GM23338 (cell line): ENCODE measurements at regions not wholly inside any gene's neighbourhood (a gene's known extent, or its start where the extent isn't known, plus 50 kb on each side); places are given as distances from the start of the nearest gene placed in this dataset.

Source experiments
- ATAC-seq: fragments of 200-7000 bp; cut with Tn5 transposase; 3 replicates; pipeline ENCODE4 v1.9.1; 2020
- DNase-seq: peaks from one replicate; pipeline ENCODE4 v3.0.0-alpha.2; 2015; ENCODE audit warnings: low spot score
- H2AFZ ChIP-seq: fragments of 200-600 bp; sonication (generic); 2 replicates; pipeline ENCODE4 v1.8.0; 2016; ENCODE audit warnings: antibody characterized with exemption, mild to moderate bottlenecking, moderate library complexity
- H3F3A ChIP-seq: fragments of 200-600 bp; sonication (generic); replicated peaks from 2 replicates; pipeline ENCODE4 v1.8.0; 2017; ENCODE audit warnings: antibody characterized with exemption, mixed run types, low read depth
- H3K27ac ChIP-seq: fragments of 200-600 bp; sonication (generic); 2 replicates; pipeline ENCODE4 v1.6.1; 2016; ENCODE audit warnings: low read depth
- H3K27me3 ChIP-seq: fragments of 200-600 bp; sonication (generic); 2 replicates; pipeline ENCODE4 v1.8.0; 2016; ENCODE audit warnings: mild to moderate bottlenecking, mixed run types, moderate library complexity; ENCODE audit not compliant: insufficient read depth
- H3K36me3 ChIP-seq: fragments of 200-600 bp; sonication (generic); 2 replicates; pipeline ENCODE4 v1.8.0; 2016; ENCODE audit warnings: mild to moderate bottlenecking; ENCODE audit not compliant: insufficient read depth
- H3K4me1 ChIP-seq: fragments of 200-600 bp; sonication (generic); 2 replicates; pipeline ENCODE4 v1.8.0; 2016; ENCODE audit warnings: mild to moderate bottlenecking, moderate library complexity; ENCODE audit not compliant: insufficient read depth
- H3K4me2 ChIP-seq: fragments of 200-600 bp; sonication (generic); 2 replicates; pipeline ENCODE4 v1.7.1; 2017; ENCODE audit warnings: mixed run types
- H3K4me3 ChIP-seq: fragments of 200-600 bp; sonication (generic); 2 replicates; pipeline ENCODE4 v1.6.1; 2016; ENCODE audit warnings: mixed run types
- H3K79me2 ChIP-seq: fragments of 200-600 bp; sonication (generic); replicated peaks from 2 replicates; pipeline ENCODE4 v1.8.0; 2017; ENCODE audit warnings: mild to moderate bottlenecking; ENCODE audit not compliant: insufficient read depth
- H3K9me2 ChIP-seq: fragments of 200-600 bp; sonication (generic); 2 replicates; pipeline ENCODE4 v1.8.0; 2017; ENCODE audit not compliant: insufficient read depth
- H4K20me1 ChIP-seq: fragments of 200-600 bp; sonication (generic); replicated peaks from 2 replicates; pipeline ENCODE4 v1.8.0; 2017; ENCODE audit warnings: mild to moderate bottlenecking; ENCODE audit not compliant: insufficient read depth
- H3K27ac Mint-ChIP-seq: 2 replicates; pipeline ENCODE4 v1.8.0; 2020; ENCODE audit warnings: inconsistent platforms, mild to moderate bottlenecking, moderate library complexity, mixed read lengths
- H3K27me3 Mint-ChIP-seq: 3 replicates; pipeline ENCODE4 v1.8.0; 2022; ENCODE audit warnings: low read depth, mild to moderate bottlenecking, moderate library complexity, mixed read lengths, inconsistent platforms; ENCODE audit not compliant: insufficient read depth, poor library complexity
- H3K36me3 Mint-ChIP-seq: 3 replicates; pipeline ENCODE4 v1.8.0; 2021; ENCODE audit warnings: low read depth, mild to moderate bottlenecking, inconsistent platforms, moderate library complexity, mixed read lengths
- H3K4me1 Mint-ChIP-seq: 3 replicates; pipeline ENCODE4 v1.8.0; 2020; ENCODE audit warnings: mild to moderate bottlenecking, inconsistent platforms, mixed read lengths
- H3K4me3 Mint-ChIP-seq: 3 replicates; pipeline ENCODE4 v1.8.0; 2021; ENCODE audit warnings: moderate library complexity, mild to moderate bottlenecking, inconsistent platforms, mixed read lengths
- H3K9me3 Mint-ChIP-seq: 3 replicates; pipeline ENCODE4 v1.8.0; 2020; ENCODE audit warnings: moderate library complexity, mild to moderate bottlenecking, inconsistent platforms, mixed read lengths
- CREB1 ChIP-seq: fragments of 250-450 bp; sonication (Bioruptor Pico); IDR thresholded peaks from 2 replicates; pipeline ENCODE4 v1.5.0; 2020; ENCODE audit warnings: low read depth, mild to moderate bottlenecking, moderate library complexity
- CTCF ChIP-seq, 2 experiments: fragments of 200-600 bp in 1 of 2; sonication (generic) in 1 of 2; conservative IDR thresholded peaks; 2 replicates each; pipeline versions ENCODE4 v1.5.1 to v1.6.1; 2016 to 2017; ENCODE audit warnings: antibody characterized with exemption in 2 of 2, low read depth in 2 of 2, mild to moderate bottlenecking in 2 of 2, moderate library complexity in 1 of 2
- EZH2phosphoT487 ChIP-seq: fragments of 200-600 bp; sonication (generic); IDR thresholded peaks from one replicate; pipeline ENCODE4 v1.8.1; 2018; ENCODE audit warnings: antibody characterized with exemption; ENCODE audit not compliant: unreplicated experiment
- NANOG ChIP-seq: IDR thresholded peaks from 2 replicates; pipeline ENCODE4 v1.6.1; 2016; ENCODE audit warnings: antibody characterized with exemption, borderline replicate concordance
- POLR2AphosphoS5 ChIP-seq: IDR thresholded peaks from 2 replicates; pipeline ENCODE4 v1.6.1; 2016; ENCODE audit warnings: antibody characterized with exemption, low read depth
- ZNF462 ChIP-seq: fragments of 250-450 bp; sonication (Bioruptor Pico); IDR thresholded peaks from 2 replicates; pipeline ENCODE4 v1.5.0; 2020; ENCODE audit warnings: mild to moderate bottlenecking, moderate library complexity
- TF ChIP-seq, protein P1 (sequence below): IDR thresholded peaks from one replicate; pipeline ENCODE4 v1.6.1; 2018; ENCODE audit warnings: antibody characterized with exemption; ENCODE audit not compliant: unreplicated experiment

DNA sequence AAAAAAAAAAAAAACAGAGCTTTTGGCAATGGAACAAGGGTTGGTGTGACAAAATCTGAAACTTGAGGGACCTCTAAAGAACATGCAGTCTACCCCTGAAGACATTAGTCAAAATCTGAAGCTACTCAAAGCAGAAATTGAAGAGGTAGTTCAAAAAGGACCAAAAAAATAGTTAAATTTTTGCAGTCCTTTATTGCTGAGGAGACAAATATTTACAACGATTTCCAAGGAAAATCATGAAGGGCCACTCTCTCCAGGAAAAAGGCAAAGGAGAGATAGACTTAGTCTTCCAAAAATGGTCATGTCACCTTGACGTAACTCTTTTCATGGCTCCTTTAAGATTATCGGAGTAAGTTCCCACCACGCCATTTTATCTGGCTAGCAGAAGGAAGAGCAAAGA lies 452.0 kb downstream of the XIRP2 start (continued):
- TF ChIP-seq EZH2phosphoT487 (no peak), CREB1 (CRISPR knock-in tag) (no peak)
- TF ChIP-seq, protein P1, sequence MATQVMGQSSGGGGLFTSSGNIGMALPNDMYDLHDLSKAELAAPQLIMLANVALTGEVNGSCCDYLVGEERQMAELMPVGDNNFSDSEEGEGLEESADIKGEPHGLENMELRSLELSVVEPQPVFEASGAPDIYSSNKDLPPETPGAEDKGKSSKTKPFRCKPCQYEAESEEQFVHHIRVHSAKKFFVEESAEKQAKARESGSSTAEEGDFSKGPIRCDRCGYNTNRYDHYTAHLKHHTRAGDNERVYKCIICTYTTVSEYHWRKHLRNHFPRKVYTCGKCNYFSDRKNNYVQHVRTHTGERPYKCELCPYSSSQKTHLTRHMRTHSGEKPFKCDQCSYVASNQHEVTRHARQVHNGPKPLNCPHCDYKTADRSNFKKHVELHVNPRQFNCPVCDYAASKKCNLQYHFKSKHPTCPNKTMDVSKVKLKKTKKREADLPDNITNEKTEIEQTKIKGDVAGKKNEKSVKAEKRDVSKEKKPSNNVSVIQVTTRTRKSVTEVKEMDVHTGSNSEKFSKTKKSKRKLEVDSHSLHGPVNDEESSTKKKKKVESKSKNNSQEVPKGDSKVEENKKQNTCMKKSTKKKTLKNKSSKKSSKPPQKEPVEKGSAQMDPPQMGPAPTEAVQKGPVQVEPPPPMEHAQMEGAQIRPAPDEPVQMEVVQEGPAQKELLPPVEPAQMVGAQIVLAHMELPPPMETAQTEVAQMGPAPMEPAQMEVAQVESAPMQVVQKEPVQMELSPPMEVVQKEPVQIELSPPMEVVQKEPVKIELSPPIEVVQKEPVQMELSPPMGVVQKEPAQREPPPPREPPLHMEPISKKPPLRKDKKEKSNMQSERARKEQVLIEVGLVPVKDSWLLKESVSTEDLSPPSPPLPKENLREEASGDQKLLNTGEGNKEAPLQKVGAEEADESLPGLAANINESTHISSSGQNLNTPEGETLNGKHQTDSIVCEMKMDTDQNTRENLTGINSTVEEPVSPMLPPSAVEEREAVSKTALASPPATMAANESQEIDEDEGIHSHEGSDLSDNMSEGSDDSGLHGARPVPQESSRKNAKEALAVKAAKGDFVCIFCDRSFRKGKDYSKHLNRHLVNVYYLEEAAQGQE, result no peak

GRCh38 chr2:167336213-167336612 lies 447.9 kb downstream of the XIRP2 start:
- peak; percentile 44 for DNase-seq
- H3K79me2 ChIP-seq, result peaks cover 95% of the 10 kb centered on the region

More at GRCh38 chr2:167336213-167336612, 447.9 kb downstream of the XIRP2 start:
- no peaks in the 10 kb centered on the region for H3K27me3 ChIP-seq
- H3K4me2 ChIP-seq, result peak overlapping the region; percentile 58
- H3K9me2 ChIP-seq, result no peaks in the 10 kb centered on the region
- Mint-ChIP-seq H3K27me3 (peaks cover 12% of the 10 kb centered on the region), H3K4me1 (peaks cover 80% of the 10 kb centered on the region), H3K36me3 (no peaks in the 10 kb centered on the region), H3K9me3 (no peaks in the 10 kb centered on the region), H3K27ac (peak overlapping the region; percentile 89), H3K4me3 (no peak overlapping the region; the same call in 1 of the 3 replicates)
- H4K20me1 ChIP-seq, result no peaks in the 10 kb centered on the region
- H2AFZ ChIP-seq, result no peak overlapping the region
- ATAC-seq, result no peak
- no peaks in the 10 kb centered on the region for H3K36me3 ChIP-seq
- peak overlapping the region; percentile 11; the same call in 1 of the 2 replicates for H3K4me3 ChIP-seq
- peaks cover 8% of the 10 kb centered on the region for H3F3A ChIP-seq
- no peak for TF ChIP-seq CTCF (conservative IDR thresholded peaks at IDR 0.05; ENCODE audit: low read depth in 2 of 2)
- peak; percentile 60; the same call in 1 of the 2 replicates for TF ChIP-seq NANOG
- no peak for TF ChIP-seq POLR2AphosphoS5
- 0 out of 2 replicates have a peak, but pooled peaks have one; percentile 8 for TF ChIP-seq ZNF462
- H3K4me1 ChIP-seq, result peaks cover 65% of the 10 kb centered on the region
- H3K27ac ChIP-seq, result peak overlapping the region; percentile 15; the same call in 1 of the 2 replicates
